ENCODE measurements at regions not wholly inside any gene's neighbourhood (a gene's known extent, or its start where the extent isn't known, plus 50 kb on each side); places are given as distances from the start of the nearest gene placed in this dataset.
"Not testable (repeated sequence)": the region's sequence is repeated elsewhere in the genome, so short reads cannot be mapped to it uniquely, and the experiment has no call there.

- Histone ChIP-seq H3K4me1 (no peaks in the 10 kb centered on the region), H3K27ac (no peak overlapping the region), H3K27me3 (no peaks in the 10 kb centered on the region), H3K9me3 (no peaks in the 10 kb centered on the region), H3K36me3 (no peaks in the 10 kb centered on the region), H3K4me3 (no peak overlapping the region)
- intact Hi-C loops (cut with DNase I) = no loop called here
- TF ChIP-seq, protein P1, sequence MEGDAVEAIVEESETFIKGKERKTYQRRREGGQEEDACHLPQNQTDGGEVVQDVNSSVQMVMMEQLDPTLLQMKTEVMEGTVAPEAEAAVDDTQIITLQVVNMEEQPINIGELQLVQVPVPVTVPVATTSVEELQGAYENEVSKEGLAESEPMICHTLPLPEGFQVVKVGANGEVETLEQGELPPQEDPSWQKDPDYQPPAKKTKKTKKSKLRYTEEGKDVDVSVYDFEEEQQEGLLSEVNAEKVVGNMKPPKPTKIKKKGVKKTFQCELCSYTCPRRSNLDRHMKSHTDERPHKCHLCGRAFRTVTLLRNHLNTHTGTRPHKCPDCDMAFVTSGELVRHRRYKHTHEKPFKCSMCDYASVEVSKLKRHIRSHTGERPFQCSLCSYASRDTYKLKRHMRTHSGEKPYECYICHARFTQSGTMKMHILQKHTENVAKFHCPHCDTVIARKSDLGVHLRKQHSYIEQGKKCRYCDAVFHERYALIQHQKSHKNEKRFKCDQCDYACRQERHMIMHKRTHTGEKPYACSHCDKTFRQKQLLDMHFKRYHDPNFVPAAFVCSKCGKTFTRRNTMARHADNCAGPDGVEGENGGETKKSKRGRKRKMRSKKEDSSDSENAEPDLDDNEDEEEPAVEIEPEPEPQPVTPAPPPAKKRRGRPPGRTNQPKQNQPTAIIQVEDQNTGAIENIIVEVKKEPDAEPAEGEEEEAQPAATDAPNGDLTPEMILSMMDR (IDR thresholded peaks at IDR 0.05) = no peak
- TF ChIP-seq POLR2A (IDR thresholded peaks at IDR 0.05) (no peak), POLR2AphosphoS5 (IDR thresholded peaks at IDR 0.05; ENCODE audit: insufficient read depth in 1 of 2, low read depth in 1 of 2) (no peak)
- DNase-seq (ENCODE audit: extremely low spot score in 2 of 2) = no peak
These were observed 164.4 kb upstream of the ATP2B1 start for GRCh38 chr12:89872922-89873630.

DNA sequence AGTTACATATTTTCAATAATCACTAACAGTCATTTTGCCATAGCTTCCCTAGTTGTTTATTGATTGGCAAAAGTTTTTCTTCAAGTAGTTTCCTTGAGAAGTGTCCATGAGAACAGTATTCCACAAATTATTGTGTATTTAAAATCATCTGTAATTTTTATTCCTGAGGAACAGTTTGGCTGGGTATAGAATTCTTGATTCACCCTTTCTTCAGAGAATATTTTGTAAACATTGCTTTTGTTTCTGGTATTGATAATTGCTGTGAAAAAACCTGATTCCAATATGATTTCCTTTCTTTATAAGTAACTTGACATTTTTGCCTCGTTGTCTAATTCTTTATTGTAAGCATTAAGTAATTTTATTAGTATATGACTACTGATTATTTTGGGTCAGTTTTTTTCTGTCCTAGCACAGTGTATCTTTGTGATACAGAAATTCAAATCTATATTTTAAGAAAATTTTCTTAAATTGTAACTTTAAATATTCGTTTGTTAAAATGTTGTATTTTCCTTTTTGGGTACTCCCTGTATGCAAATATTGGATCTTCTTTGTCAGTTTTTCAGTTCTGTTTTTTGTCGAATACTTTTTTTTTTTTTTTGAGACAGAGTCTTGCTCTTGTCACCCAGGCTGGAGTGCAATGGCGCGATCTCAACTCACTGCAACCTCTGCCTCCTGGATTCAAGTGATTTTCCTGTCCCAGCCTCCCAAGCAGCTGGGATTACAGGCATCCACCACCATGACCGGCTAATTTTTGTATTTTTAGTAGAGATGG, 162.0 kb upstream of the ATP2B1 start:
- intact Hi-C loops (cut with DNase I) = no loop called here
- DNase-seq (ENCODE audit: extremely low spot score in 2 of 2) = no peak
- no peaks in the 10 kb centered on the region for H3K27me3 ChIP-seq
- no peak overlapping the region for H3K4me3 ChIP-seq
- no peaks in the 10 kb centered on the region for H3K9me3 ChIP-seq
- H3K36me3 ChIP-seq = no peaks in the 10 kb centered on the region
- H3K27ac ChIP-seq = no peak overlapping the region
- TF ChIP-seq POLR2A (IDR thresholded peaks at IDR 0.05) (no peak), POLR2AphosphoS5 (IDR thresholded peaks at IDR 0.05; ENCODE audit: insufficient read depth in 1 of 2, low read depth in 1 of 2) (no peak)
- TF ChIP-seq, protein P1 (IDR thresholded peaks at IDR 0.05) = no peak
- H3K4me1 ChIP-seq = no peaks in the 10 kb centered on the region

GRCh38 chr12:89867611-89868010, 159.0 kb upstream of the ATP2B1 start:
- H3K4me1 ChIP-seq; H3K9me3 ChIP-seq; H3K36me3 ChIP-seq; H3K27ac ChIP-seq; DNase-seq (ENCODE audit: extremely low spot score in 2 of 2); H3K27me3 ChIP-seq; H3K4me3 ChIP-seq; intact Hi-C loops (cut with DNase I): not testable (repeated sequence)

DNA sequence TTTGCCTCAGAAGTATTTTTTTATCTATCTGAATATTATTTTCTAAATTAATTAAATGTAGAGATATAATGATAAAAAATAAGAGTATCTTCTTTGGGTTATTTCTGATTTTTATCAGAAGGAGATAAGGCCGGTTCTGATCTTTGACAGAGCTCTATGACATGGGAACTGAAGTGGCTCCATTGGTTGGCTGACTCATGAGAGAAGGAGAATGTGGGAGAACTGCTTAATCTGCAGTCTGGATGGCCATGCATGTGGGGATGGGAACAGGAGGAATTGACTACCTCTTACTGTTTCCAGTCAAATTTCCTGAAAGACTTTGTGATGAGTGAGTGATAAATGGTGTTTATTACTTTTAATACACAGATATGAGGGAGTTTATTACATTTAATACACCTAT, 155.8 kb upstream of the ATP2B1 start:
- Histone ChIP-seq H3K4me1 (peaks cover 8% of the 10 kb centered on the region), H3K9me3 (no peaks in the 10 kb centered on the region), H3K27ac (no peak overlapping the region), H3K27me3 (no peaks in the 10 kb centered on the region), H3K36me3 (no peaks in the 10 kb centered on the region), H3K4me3 (no peak overlapping the region)
- TF ChIP-seq POLR2AphosphoS5 (IDR thresholded peaks at IDR 0.05; ENCODE audit: insufficient read depth in 1 of 2, low read depth in 1 of 2) = no peak
- TF ChIP-seq, protein P1 (IDR thresholded peaks at IDR 0.05) = no peak
- TF ChIP-seq POLR2A (IDR thresholded peaks at IDR 0.05) = no peak
- DNase-seq (ENCODE audit: extremely low spot score in 2 of 2) = no peak
- intact Hi-C loops (cut with DNase I) = no loop called here

- TF ChIP-seq POLR2AphosphoS5 (IDR thresholded peaks at IDR 0.05; ENCODE audit: insufficient read depth in 1 of 2, low read depth in 1 of 2) (no peak), POLR2A (IDR thresholded peaks at IDR 0.05) (no peak)
- TF ChIP-seq, protein P1 (IDR thresholded peaks at IDR 0.05) = no peak
- Histone ChIP-seq H3K4me3 (no peak overlapping the region), H3K36me3 (no peaks in the 10 kb centered on the region), H3K4me1 (peaks cover 8% of the 10 kb centered on the region), H3K9me3 (no peaks in the 10 kb centered on the region), H3K27me3 (no peaks in the 10 kb centered on the region), H3K27ac (peak overlapping the region; percentile 42)
- intact Hi-C loops (cut with DNase I) = no loop called here
- no peak for DNase-seq (ENCODE audit: extremely low spot score in 2 of 2)
These were observed 155.3 kb upstream of the ATP2B1 start for GRCh38 chr12:89863968-89864367.

Measured in vagina (tissue), 2 donors.